NCI-H748 treated with DMSO at 0.1 percent for 48 hours (cell line): ENCODE measurements at regions not wholly inside any gene's neighbourhood (a gene's known extent, or its start where the extent isn't known, plus 50 kb on each side); places are given as distances from the start of the nearest gene placed in this dataset.
"Not testable (repeated sequence)": the region's sequence is repeated elsewhere in the genome, so short reads cannot be mapped to it uniquely, and the experiment has no call there.

Experiments
- DNase-seq: peaks from one replicate; lab custom pipeline; 2025; lab: John Stamatoyannopoulos, UW

DNA sequence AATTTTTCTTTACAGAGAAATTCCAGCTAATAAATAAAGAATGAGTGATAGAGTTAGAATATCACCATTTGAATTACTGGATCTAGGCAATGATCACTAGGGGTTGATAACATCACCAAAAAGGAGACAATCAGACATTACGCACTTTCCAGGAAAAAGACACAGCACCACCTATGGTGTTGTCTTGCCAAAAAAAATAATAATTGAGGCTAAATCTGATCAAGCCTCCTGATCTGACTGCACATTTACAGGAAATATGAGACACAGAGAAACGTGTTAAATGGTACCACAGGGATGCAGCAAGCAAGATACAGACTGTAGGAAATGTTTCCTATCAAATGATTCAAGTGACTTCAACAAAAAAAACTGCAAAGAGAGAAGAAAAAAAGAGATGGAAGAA is 92.8 kb downstream of the EOMES start:
- DNase-seq, result no peak

DNA sequence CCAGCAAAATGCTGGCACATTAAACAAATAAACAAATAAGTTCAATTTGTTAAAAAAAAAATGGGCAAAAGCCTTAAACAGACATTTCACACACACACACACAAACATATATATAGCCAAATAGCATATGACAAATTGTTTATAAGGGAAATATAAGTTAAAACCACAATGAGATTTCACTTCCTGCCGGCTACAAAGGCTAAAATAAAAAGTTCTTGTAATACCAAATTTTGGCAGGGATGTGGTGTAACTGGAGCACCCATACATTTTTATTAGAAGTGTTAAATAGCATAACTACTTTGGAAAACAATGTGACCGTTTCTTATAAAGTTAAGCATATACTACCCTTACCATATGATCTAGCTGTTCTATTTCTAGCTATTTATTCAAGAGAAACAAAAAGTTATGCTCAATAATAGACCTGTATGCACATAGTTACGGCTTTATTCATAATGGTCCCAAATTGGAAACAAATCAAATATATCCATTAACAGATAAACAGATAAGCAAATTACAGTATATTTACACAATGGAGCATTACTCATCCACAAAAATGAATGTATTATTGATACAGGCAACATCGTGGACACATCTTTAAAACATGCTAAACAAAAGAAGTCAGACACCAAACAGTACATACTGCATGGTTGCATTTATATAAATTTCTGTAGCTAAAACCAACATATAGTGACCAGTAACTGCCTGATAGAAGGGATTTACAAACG is 93.9 kb downstream of the EOMES start:
- DNase-seq, result no peak

DNA sequence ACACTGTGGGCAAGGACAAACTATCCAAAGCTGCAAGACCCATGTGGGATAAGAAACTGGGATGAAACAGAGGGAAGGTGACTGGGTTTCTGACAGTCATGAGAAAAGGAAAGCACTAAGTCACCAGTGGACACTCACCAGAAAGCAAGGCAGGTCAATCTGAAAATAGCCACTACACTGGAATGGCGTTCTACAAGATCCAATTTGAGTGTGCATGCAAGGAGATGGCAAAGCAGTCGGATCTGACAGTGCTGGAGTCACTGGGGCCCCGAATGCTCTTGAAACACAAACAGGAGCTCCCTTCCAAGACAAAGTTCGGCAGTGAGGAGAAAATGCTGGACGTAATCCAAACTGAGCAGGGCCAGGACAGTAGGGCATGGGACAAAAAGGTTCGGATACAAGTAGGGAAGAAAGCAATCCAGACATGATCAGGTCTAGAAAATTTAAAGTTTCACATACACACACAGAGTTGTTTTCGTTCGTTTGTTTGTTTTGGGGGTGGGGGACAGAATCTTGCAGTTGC is 95.5 kb downstream of the EOMES start:
- no peak for DNase-seq

DNA sequence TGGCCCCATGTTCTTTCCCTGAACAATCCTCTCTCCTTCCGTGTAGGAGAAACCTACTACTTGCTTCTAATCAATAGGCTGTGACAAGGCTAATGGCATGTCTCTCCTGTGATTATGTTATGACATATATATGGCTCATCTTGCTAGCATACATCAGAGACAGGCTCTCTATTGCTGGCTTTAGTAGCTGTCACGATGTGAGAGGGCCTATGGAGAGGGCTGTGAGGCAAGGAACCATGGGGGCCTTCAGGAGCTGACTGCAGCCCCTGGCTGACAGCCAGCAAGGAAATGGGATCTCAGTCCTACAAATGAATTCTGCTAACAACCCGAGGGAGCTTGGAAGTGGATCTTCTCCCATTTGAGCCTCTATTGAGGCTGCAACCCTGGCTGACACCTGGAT is 96.3 kb downstream of the EOMES start:
- DNase-seq, result no peak

DNA sequence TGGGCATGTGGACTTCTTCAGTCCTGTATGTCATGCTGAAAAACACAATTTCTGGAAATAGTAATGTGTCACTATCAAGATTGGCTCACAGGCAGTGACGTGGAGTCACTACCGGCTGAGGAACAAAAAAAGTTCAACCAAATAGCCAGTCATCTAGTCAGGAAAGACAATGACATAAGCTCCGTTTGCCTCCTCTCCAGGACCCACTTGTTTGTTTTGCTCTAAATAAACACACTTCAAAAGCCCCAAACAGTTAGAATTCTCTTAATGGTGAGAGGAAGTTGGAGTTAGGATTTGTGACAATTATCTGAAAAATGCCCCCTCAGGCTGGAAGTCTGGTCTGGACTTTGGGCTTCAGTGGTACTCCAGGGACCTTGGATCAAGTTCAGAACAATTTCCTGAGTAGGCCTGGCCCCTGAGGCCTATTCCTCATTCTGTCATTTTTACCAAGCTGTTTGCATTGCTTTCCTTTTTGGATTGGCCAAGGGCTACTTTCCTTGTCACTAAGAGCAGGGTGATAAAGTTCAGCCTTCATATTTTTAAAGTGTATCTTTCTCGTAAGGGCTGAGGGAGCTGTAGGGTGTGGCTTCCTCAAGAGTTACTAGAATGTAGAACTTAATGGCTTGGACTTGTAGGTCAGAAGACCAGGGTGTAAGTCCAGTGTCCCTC is 98.9 kb downstream of the EOMES start:
- DNase-seq, result no peak

DNA sequence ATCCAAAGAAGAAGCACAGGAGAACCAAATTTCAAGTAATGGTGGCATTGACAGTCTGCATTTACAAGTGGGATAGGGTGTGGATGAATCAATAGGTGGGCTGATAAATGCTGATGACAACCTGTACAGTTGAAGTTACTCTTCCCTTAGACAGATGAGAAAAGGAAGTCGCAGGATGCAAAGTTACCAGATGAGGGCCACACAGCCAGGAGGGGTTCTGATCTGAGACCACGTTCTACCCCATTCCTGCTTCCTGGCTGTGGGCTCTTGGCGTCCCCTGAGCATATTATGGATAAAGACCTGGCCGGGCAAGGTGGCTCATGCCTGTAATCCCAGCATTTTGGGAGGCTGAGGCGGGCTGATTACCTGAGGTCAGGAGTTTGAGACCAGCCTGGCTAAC is 104.6 kb downstream of the EOMES start:
- no peak for DNase-seq

DNA sequence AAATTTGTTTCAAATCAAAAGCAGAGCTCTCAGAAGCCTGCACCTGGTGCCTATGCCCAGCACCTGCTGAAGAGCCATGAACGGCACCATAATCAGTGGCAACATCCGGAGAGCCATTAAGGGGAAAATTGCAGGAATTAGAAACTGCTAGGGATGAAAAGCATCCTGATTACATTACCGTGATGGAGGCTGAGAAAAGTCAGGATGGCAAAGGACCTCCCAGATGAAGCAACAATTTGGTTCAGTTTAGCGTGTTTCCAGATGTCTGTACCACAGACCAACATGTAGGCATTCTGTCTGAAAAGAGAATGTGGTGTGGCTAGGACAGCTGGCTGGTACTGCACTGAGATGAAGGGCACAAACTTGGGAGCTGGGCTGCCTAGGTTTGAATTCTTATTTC is 106.1 kb downstream of the EOMES start:
- DNase-seq, result no peak

DNA sequence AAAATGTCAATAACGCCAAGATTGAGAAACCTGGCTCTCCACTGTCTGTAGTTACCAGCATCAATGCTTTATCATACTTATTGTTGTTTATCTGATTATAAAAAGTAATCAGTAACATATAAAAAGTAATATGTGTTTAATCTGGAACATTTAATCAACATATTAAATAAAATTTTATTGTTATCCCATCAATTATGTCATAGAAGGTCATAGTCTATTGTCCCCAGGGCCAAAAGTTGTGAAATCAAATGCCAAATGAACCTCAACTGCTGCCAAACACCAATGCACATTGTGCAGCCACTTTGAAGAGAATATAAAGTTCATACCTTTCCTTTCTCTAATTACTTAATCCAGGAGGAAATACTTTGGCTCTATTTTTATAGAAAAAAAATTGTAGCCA is 106.6 kb downstream of the EOMES start:
- no peak for DNase-seq

DNA sequence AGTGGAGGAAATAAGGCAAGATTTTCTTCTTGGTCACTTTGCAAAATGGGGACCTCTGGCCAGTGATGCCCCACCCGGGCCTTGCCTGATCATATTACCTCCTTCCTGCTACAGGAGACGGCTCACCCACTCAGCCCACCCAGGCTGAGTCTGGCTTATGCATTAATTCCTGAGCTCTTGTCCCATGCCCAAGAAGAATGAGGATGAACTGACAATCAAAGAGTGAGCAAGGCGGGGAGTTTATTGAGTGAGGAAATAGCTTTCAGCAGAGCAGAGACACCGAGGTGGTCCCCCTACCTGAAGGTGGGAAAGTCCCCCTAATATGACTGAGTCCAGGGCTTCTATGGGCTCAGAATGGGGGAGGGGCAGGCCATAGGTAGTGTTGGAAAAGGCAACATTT is 107.5 kb downstream of the EOMES start:
- no peak for DNase-seq

DNA sequence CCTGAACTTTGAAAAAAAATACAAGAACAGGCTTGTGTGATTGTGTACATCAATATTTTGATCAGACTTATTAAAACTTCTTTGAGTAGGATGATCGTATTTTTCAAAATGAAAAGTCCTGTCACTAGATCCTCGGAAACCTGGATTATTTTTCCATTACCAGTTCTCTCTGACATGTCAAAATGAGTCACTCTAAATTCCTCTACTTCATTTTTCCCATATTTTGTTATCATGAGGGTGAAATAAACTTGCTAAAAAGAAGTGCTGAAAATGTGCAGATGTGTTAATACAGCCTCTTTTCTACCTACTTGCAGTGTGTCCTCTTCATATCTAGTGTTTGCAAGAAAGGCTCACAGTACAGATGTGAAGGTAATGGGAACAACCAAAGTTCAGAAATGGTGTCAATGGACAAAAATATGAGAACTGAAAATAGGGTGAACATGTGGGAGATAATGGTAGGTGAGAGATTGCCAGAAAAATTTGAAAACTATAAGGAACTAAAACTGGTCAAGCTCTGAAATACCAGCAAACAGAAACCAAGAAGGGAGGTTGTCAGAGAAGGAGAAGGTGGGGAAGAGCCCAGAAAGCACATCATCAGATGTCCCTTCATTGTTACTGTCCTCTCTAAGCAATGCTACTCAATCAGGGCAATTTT is 108.2 kb downstream of the EOMES start:
- DNase-seq, result no peak

DNA sequence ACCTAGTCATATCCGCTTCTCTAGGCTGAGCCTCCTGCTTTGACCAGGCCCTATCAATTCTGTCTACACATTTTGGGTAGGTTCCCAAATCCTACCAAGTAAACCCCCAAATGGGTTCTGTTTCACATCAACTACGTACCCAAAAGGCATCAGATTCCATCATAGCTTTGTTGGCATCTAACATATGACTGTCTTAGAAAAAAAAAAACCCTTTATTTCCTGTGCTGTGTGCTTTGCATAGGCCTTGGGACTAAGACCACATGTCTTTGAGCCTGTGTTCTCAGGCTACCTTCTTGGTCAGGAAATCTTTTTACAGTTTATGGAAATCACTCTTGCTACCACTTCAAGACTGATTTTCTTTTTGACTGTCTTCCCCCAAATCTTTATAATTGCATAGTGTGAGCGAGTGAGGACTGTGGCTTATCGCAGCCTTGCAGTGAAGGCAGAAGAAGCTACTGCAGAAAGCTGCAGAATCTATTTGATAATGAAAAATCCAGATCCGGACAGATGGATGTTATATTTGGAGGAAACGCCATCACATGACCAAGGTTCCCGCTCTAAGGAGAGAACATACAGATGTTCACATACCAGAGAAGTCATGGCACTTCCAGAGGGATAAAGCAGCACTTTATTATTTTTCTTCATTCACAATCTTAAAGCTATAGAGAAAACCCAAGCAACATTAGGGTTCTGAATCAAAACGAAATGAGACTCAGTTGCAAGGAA is 111.2 kb downstream of the EOMES start:
- no peak for DNase-seq

DNA sequence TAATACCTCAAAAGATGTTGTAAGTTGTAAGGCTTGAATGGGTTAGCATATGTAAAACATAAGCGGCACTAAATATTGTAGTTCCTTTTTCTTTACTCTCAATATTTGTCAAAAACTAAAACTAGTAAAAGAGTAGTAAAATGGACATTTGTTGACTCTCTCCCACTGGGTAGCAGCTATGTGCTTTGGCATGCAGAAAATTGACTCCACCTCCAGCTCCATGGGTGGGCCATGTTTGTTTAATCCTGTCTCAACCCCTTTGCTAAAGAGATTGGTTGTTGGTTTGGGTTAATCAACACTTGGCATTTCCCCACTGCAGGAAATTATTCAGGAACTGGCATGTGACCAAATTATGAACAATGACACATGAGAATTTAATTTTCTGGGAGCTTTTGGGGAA is 114.8 kb downstream of the EOMES start:
- DNase-seq, result no peak

DNA sequence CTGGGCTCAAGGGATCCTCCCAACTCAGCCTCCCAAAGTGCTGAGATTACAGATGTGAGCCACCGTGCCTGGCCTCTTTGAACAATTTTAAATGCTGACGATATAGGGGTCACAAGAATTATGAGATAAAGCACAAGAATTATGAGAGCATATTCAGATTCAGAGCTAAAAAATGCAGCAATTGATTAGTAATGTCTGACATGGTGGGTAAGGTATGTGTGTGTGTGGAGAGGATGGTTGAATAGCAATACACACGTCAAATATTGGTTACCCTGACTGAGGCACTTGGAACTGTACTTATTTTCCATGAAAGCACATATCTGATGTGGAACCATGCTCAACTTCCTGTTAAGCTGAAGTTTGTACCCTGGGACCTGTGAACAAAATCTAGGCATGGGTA is 115.6 kb downstream of the EOMES start:
- DNase-seq, result no peak

DNA sequence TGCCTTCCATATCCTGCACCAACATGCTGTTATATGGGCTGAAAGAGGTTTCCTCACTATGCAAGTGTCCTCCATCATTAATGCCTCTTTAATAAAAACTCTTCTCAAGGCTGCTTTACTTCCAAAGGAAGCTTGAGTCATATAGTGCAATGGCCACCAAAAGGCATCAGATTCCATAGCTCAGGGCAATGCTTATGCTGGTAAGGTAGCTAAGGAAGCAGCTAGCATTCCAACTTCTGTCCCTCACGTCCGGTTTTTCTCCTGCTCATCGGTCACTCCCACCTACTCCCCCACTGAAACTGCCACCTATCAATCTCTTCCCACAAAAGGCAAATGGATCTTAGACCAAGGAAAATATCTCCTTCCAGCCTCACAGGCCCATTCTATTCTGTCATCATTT is 117.1 kb upstream of the SLC4A7 start:
- DNase-seq, result not testable (repeated sequence)

DNA sequence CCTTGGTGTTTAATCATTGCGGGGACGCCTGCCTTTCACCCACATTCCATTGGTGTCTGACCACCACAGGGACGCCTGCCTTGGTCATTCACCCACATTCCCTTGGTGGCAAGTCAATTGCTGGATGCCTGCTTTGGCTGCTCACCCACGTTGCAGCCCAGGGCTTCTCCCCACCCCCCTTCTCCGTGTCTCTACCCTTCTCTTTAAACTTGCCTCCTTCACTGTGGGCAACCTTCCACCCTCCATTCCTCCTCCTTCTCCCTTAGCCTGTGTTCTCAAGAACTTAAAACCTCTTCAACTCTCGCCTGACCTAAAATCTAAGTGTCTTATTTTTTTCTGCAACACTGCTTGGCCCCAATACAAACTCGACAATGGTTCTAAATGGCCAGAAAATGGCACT is 115.6 kb upstream of the SLC4A7 start:
- not testable (repeated sequence) for DNase-seq

DNA sequence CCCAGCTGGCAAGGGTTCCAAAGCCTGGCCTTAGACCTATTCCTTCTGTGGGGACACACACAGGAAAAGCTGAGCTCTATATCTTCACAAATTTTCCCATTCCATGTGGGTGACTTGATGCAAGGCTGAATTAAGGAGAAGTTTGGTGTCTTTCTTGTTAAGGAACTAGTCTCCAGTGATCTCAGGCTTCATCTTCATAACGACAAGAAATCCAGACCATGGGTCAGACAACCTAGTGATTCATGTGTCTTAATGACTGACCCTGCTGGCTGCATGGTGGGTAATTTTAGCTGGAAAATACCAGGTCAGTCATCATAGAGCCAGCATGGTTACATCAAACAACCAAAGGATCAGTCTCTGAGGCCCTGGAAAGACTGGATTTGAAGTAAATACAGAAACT is 112.7 kb upstream of the SLC4A7 start:
- DNase-seq, result no peak

DNA sequence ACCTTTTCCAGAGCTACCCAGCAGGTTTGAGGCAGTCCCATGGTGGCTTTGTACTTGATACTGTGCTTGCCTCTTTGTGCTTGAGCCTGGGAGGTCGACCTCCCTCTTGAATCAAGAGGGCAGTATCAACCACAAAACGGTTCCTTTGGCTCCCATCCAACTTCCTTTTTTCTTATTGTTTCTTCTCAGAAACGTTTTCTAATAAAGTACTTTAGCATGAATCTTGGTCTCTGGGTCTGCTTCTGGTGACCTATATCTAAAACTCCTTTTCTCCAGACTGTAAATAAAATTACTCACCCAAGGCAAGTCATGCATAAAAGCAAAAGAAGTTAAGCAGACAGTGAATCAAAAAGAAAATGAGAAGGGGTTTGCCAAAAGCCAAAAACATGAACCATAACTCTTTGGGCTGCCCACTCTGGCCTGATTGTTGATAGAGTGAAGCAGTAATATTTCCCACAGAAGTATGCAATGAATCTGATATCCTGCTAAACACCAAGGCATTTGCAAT is 112.2 kb upstream of the SLC4A7 start:
- no peak for DNase-seq

DNA sequence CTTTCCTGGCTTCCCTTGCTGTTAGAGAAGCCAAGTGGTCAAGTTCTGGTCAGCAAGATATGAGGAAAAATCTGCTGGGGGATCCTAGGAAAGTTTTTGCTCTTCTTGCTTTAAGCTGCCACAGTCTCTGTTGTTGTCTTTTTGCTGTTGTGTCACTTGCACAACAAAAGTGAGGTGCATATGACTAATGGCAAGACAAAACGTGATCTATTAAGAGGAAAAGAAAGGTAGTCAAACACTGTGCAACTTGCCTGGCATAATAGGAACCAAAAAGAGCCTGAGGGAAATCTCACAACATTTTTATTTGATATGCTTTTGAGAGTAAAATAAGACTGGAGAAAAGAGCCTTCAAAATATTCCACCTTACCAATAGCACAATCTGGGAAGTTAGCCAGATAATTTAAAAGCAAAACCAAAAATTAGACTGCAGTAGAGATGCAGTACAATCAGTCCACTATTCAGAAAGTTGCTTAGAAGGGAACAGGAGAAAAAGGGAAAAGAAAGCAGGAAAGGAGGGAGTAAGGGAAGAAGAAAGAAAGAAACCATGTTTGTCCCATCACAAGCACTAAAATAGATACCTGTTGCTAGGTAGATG is 110.0 kb upstream of the SLC4A7 start:
- no peak for DNase-seq

DNA sequence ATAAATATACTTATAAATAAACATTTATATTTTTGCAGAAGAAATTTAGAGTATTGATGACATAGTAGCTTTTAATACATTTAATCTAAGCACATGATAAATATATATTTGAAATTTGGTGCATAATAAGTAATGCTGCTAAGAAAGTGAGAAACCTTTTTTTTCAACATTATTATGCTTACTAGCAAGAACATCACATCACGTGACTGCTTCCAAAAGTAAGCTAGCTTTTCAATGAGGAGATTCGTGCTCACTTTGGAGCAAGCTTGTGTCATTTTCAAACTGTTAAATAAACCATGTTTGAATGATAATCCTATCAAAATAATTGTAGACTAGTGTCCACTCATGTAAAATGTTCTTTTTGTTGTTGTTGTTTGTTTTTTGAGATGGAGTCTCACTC is 109.0 kb upstream of the SLC4A7 start:
- DNase-seq, result no peak

DNA sequence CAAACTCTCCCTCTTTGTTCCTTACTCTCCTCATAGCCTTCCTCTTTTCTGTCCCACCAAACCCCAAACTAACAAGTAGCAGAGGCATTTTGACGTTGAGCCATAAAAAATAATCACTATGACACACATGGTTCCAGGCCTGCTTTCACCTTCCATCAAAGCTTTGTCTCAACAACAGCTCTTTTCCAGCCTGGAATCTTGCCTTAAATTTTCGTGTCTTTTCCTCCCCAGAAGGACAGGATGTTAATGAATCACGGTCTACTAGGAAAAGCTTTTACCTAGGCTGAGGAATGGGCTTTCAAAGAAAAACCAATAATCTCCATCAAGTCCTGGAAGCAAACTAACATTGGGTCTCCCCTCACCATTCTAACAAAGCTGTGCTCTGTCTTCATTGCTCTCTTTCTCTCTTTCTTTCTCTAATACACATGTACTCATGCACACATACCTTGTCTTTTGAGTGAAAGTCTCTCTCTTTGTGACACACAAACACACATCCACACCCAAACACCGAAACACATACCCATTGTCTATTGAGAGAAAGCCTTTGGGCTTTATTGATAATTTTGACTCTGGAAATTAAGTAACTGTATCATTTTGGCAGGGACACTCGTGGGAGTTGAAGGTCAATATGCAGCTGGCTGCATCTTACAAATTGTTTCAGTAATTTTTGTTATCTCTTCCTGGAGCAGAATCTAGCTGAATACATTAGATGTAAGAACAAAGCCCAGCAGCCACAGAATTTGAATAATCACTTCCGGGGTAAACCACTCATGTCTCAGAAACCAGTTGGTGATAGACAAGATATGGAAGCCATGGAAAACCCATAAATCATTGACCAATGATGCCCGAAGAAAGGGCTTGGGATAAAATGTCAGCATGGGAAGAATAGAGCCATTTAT is 107.4 kb upstream of the SLC4A7 start:
- DNase-seq, result no peak
